GM12878 (cell line): ENCODE measurements at regions not wholly inside any gene's neighbourhood (a gene's known extent, or its start where the extent isn't known, plus 50 kb on each side); places are given as distances from the start of the nearest gene placed in this dataset.

Experiments used
- ATAC-seq: fragments of 200-7000 bp; cut with Tn5 transposase; 3 replicates; pipeline ENCODE4 v1.9.1; 2020; ENCODE audit warnings: mild to moderate bottlenecking, moderate library complexity
- BruUV-seq: library from RNA; stranded (reverse); fragments of 400-500 nt; replicated peaks from 2 replicates; lab custom pipeline; 2021; lab: Mats Ljungman, UMichigan
- CTCF ChIA-PET: fragments of 300-600 bp; sonication (Branson Sonifier 250); formaldehyde crosslinking; extraction: SDS; loops from one replicate; lab custom pipeline; 2021; ENCODE audit warnings: inconsistent platforms; lab: Yijun Ruan, JAX
- POLR2A ChIA-PET: fragments of 350-600 bp; formaldehyde crosslinking; extraction: SDS; loops from one replicate; lab custom pipeline; 2021; ENCODE audit warnings: inconsistent platforms; lab: Charles Lee
- RAD21 ChIA-PET: fragments of 300-600 bp; sonication (Branson Sonifier 250); formaldehyde crosslinking; loops from one replicate; lab custom pipeline; 2023; ENCODE audit warnings: antibody characterized with exemption; ENCODE audit not compliant: unreplicated experiment; lab: Charles Lee
- SMC1A ChIA-PET: fragments of 300-600 bp; sonication (Branson Sonifier 250); formaldehyde crosslinking; loops from one replicate; lab custom pipeline; 2023; ENCODE audit not compliant: unreplicated experiment, uncharacterized antibody; lab: Charles Lee
- DNase-seq: peaks from one replicate; pipeline ENCODE4 v3.0.0-alpha.2; 2011; ENCODE audit warnings: low read depth, low spot score
- FAIRE-seq: peaks from 3 replicates; lab custom pipeline; 2011; peaks lifted over from hg19 to GRCh38; lab: Jason Lieb, UNC
- H2AFZ ChIP-seq: 2 replicates; pipeline ENCODE4 v1.6.0; 2011; ENCODE audit warnings: low read depth, low read length, control low read depth; ENCODE audit not compliant: control insufficient read depth
- H3K27ac ChIP-seq: 2 replicates; pipeline ENCODE4 v1.5.1; 2011; ENCODE audit warnings: control low read depth; ENCODE audit not compliant: control insufficient read depth, insufficient read depth
- H3K27me3 ChIP-seq, 2 experiments: replicated peaks in 1 of 2; 2 replicates each; pipeline versions ENCODE4 v1.6.0 to v1.6.1; 2011; ENCODE audit warnings: low read length in 1 of 2; ENCODE audit not compliant: control insufficient read depth in 2 of 2, insufficient read depth in 2 of 2
- H3K36me3 ChIP-seq, 2 experiments: 2 replicates each; pipeline ENCODE4 v1.5.1; 2011; ENCODE audit warnings: low read length in 1 of 2; ENCODE audit not compliant: control insufficient read depth in 2 of 2, insufficient read depth in 2 of 2
- H3K4me1 ChIP-seq: 2 replicates; pipeline ENCODE4 v1.6.1; 2011; ENCODE audit warnings: mild to moderate bottlenecking, low read length, moderate library complexity, mixed read lengths; ENCODE audit not compliant: control insufficient read depth, insufficient read depth
- H3K4me2 ChIP-seq: 2 replicates; pipeline ENCODE4 v1.6.0; 2011; ENCODE audit warnings: control low read depth; ENCODE audit not compliant: control insufficient read depth, insufficient read depth
- H3K4me3 ChIP-seq: fragments of 200-600 bp; sonication (generic); 2 replicates; pipeline ENCODE4 v1.5.1; 2016
- H3K79me2 ChIP-seq: 2 replicates; pipeline ENCODE4 v1.6.0; 2011; ENCODE audit warnings: low read length; ENCODE audit not compliant: control insufficient read depth, insufficient read depth
- H3K9ac ChIP-seq: 2 replicates; pipeline ENCODE4 v1.8.0; 2011; ENCODE audit warnings: low read length, control low read depth, mixed read lengths; ENCODE audit not compliant: control insufficient read depth, insufficient read depth
- H3K9me3 ChIP-seq: replicated peaks from 3 replicates; pipeline ENCODE4 v1.5.1; 2011; ENCODE audit warnings: mild to moderate bottlenecking, low read length; ENCODE audit not compliant: control insufficient read depth, insufficient read depth
- H4K20me1 ChIP-seq: 2 replicates; pipeline ENCODE4 v1.6.0; 2011; ENCODE audit not compliant: control insufficient read depth, insufficient read depth
- BMI1 ChIP-seq: fragments of 450-650 bp; IDR thresholded peaks from 2 replicates; pipeline ENCODE4 v1.6.1; 2016; ENCODE audit warnings: mild to moderate bottlenecking, moderate library complexity, borderline replicate concordance
- HDAC6 ChIP-seq: fragments of 200-600 bp; sonication (generic); IDR thresholded peaks from one replicate; pipeline ENCODE4 v1.8.0; 2017; ENCODE audit warnings: antibody characterized with exemption; ENCODE audit not compliant: unreplicated experiment
- IKZF2 ChIP-seq, 2 experiments: fragments of 450-650 bp; IDR thresholded peaks; 2 replicates each; pipeline ENCODE4 v1.6.1; 2017; ENCODE audit warnings: mild to moderate bottlenecking in 2 of 2, moderate library complexity in 2 of 2
- IRF4 ChIP-seq: IDR thresholded peaks from 2 replicates; pipeline ENCODE4 v1.6.1; 2011; ENCODE audit warnings: low read depth, low read length
- KAT2A ChIP-seq: conservative IDR thresholded peaks from 2 replicates; pipeline ENCODE4 v1.6.1; 2011; ENCODE audit warnings: low read depth, low read length; ENCODE audit not compliant: control insufficient read depth
- MYB ChIP-seq: fragments of 150-350 bp; IDR thresholded peaks from 2 replicates; pipeline ENCODE4 v1.6.1; 2014; ENCODE audit warnings: mild to moderate bottlenecking, low read depth, low read length, borderline replicate concordance
- POLR2AphosphoS5 ChIP-seq: IDR thresholded peaks from 2 replicates; pipeline ENCODE4 v1.6.1; 2011; ENCODE audit warnings: mild to moderate bottlenecking, low read length, inconsistent platforms
- RFX5 ChIP-seq: IDR thresholded peaks from 2 replicates; pipeline ENCODE4 v1.6.1; 2011; ENCODE audit warnings: low read depth, low read length, improper control_type of control experiment
- SMAD1 ChIP-seq: fragments of 450-650 bp; IDR thresholded peaks from 2 replicates; pipeline ENCODE4 v1.6.1; 2018; ENCODE audit warnings: mild to moderate bottlenecking, low read depth; ENCODE audit not compliant: partially characterized antibody
- SREBF2 ChIP-seq: IDR thresholded peaks from 2 replicates; pipeline ENCODE4 v1.6.1; 2012; ENCODE audit warnings: mild to moderate bottlenecking, low read length
- ZNF384 ChIP-seq: IDR thresholded peaks from 2 replicates; pipeline ENCODE4 v1.6.1; 2012; ENCODE audit warnings: low read depth, mild to moderate bottlenecking, low read length, improper control_type of control experiment, borderline replicate concordance
- WGBS: methylation state at CpG from one replicate; pipeline ENCODE4 v1.1.6; 2016; ENCODE audit warnings: low lambda C conversion rate; ENCODE audit not compliant: insufficient replicate concordance, insufficient coverage; ENCODE audit errors: missing lambda C conversion rate; 5-methylcytosine and 5-hydroxymethylcytosine counted together
- in situ Hi-C: fragments of 300-500 bp; cut with MboI; formaldehyde crosslinking; loops from 9 replicates; pipeline ENCODE4 v1.14.3; 2018; ENCODE audit warnings: mixed read lengths
- intact Hi-C: fragments of 100-400 bp; cut with micrococcal nuclease; formaldehyde crosslinking; loops from one replicate; pipeline ENCODE4 v1.14.2; 2022; ENCODE audit not compliant: unreplicated experiment

- Histone ChIP-seq H3K4me1 (no peaks in the 10 kb centered on the region), H3K27ac (no peak overlapping the region), H4K20me1 (no peaks in the 10 kb centered on the region), H3K27me3 (no peaks in the 10 kb centered on the region), H3K9me3 (no peaks in the 10 kb centered on the region), H3K9ac (no peak overlapping the region), H3K79me2 (no peaks in the 10 kb centered on the region), H2AFZ (no peak overlapping the region), H3K4me2 (no peak overlapping the region), H3K4me3 (no peak overlapping the region), H3K36me3 (no peaks in the 10 kb centered on the region)
- no TSS peak for BruUV-seq
- FAIRE-seq = no peak
- 100% methylated on average over 1 of the region's 1 CpG for WGBS
- ChIA-PET POLR2A (no interaction called here), SMC1A (interaction anchor here (0.6 kb wide), 1 partner anchor 38 kb away, joined by 3 read pairs; no protein-coding TSS in a partner anchor), RAD21 (no interaction called here), CTCF (no interaction called here)
- in situ Hi-C loops = no loop called here
- intact Hi-C loops = no loop called here
- no peak for DNase-seq
- TF ChIP-seq SMAD1 (no peak), RFX5 (no peak), HDAC6 (no peak), POLR2AphosphoS5 (no peak)
- ATAC-seq = no peak
These were observed 100.1 kb upstream of the UXS1 start for GRCh38 chr2:106294182-106294581.

- ChIA-PET RAD21 (no interaction called here), POLR2A (no interaction called here), SMC1A (no interaction called here), CTCF (no interaction called here)
- TF ChIP-seq IRF4 (no peak), ZNF384 (no peak), IKZF2 (IDR thresholded peaks at IDR 0.05) (no peak), BMI1 (no peak), MYB (no peak), SREBF2 (no peak), KAT2A (no peak)
- Histone ChIP-seq H3K9me3 (no peaks in the 10 kb centered on the region), H3K9ac (no peak overlapping the region), H2AFZ (no peak overlapping the region), H3K4me2 (no peak overlapping the region), H3K4me1 (no peaks in the 10 kb centered on the region), H3K36me3 (no peaks in the 10 kb centered on the region), H4K20me1 (no peaks in the 10 kb centered on the region), H3K27ac (no peak overlapping the region), H3K79me2 (no peaks in the 10 kb centered on the region), H3K4me3 (no peak overlapping the region), H3K27me3 (no peaks in the 10 kb centered on the region)
- in situ Hi-C loops = no loop called here
- intact Hi-C loops = no loop called here
- DNase-seq (no peak), ATAC-seq (no peak), FAIRE-seq (no peak)
- WGBS = 46% methylated on average over 2 of the region's 2 CpGs
- no TSS peak for BruUV-seq
These were observed 99.2 kb upstream of the UXS1 start for GRCh38 chr2:106293271-106293783.
